RWPE2 (cell line): ENCODE measurements at regions not wholly inside any gene's neighbourhood (a gene's known extent, or its start where the extent isn't known, plus 50 kb on each side); places are given as distances from the start of the nearest gene placed in this dataset.

Experiments used
- ATAC-seq: fragments of 200-7000 bp; cut with Tn5 transposase; 3 replicates; pipeline ENCODE4 v1.9.1; 2021; ENCODE audit warnings: low read depth
- DNase-seq: peaks from one replicate; pipeline ENCODE4 v3.0.0-alpha.2; 2020; ENCODE audit warnings: low spot score
- H3K27ac ChIP-seq: fragments of 450-650 bp; 2 replicates; pipeline ENCODE4 v1.5.1; 2017; ENCODE audit warnings: mild to moderate bottlenecking; ENCODE audit not compliant: poor library complexity, severe bottlenecking
- H3K27me3 ChIP-seq: fragments of 250-450 bp; sonication (Bioruptor Pico); 2 replicates; pipeline ENCODE4 v1.5.1; 2021; ENCODE audit warnings: mild to moderate bottlenecking, moderate library complexity; ENCODE audit not compliant: insufficient read depth, poor library complexity, severe bottlenecking
- H3K36me3 ChIP-seq: fragments of 250-450 bp; sonication (Bioruptor Pico); 2 replicates; pipeline ENCODE4 v1.5.1; 2020; ENCODE audit warnings: low read depth, mild to moderate bottlenecking, moderate library complexity
- H3K4me1 ChIP-seq: fragments of 250-450 bp; sonication (Bioruptor Pico); 2 replicates; pipeline ENCODE4 v1.5.1; 2021; ENCODE audit warnings: mild to moderate bottlenecking, moderate library complexity; ENCODE audit not compliant: insufficient read depth, poor library complexity, severe bottlenecking
- H3K4me3 ChIP-seq: fragments of 250-450 bp; sonication (Bioruptor Pico); 2 replicates; pipeline ENCODE4 v1.5.1; 2021; ENCODE audit warnings: mild to moderate bottlenecking, moderate library complexity; ENCODE audit not compliant: severe bottlenecking
- H3K9me3 ChIP-seq: fragments of 250-450 bp; sonication (Bioruptor Pico); 2 replicates; pipeline ENCODE4 v1.5.1; 2021; ENCODE audit warnings: mild to moderate bottlenecking, moderate library complexity; ENCODE audit not compliant: severe bottlenecking
- CTCF ChIP-seq: fragments of 450-650 bp; IDR thresholded peaks from one replicate; pipeline ENCODE4 v1.5.1; 2017; ENCODE audit warnings: mild to moderate bottlenecking, moderate library complexity; ENCODE audit not compliant: poor library complexity, severe bottlenecking

GRCh38 chr2:122411231-122411630 lies 655.8 kb downstream of the TSN start:
- H3K36me3 ChIP-seq: no peaks in the 10 kb centered on the region
- no peak for ATAC-seq
- no peaks in the 10 kb centered on the region for H3K27me3 ChIP-seq
- H3K27ac ChIP-seq: no peak overlapping the region
- H3K4me3 ChIP-seq: no peak overlapping the region
- no peak for TF ChIP-seq CTCF
- DNase-seq: no peak
- peaks cover 10% of the 10 kb centered on the region for H3K4me1 ChIP-seq
- H3K9me3 ChIP-seq: no peaks in the 10 kb centered on the region

- DNase-seq (no peak), ATAC-seq (no peak)
- TF ChIP-seq CTCF: no peak
- H3K4me1 ChIP-seq: peaks cover 10% of the 10 kb centered on the region
- H3K9me3 ChIP-seq: no peaks in the 10 kb centered on the region
- H3K4me3 ChIP-seq: no peak overlapping the region
- H3K27ac ChIP-seq: no peak overlapping the region
- H3K36me3 ChIP-seq: no peaks in the 10 kb centered on the region
- no peaks in the 10 kb centered on the region for H3K27me3 ChIP-seq
Observed at GRCh38 chr2:122412360-122412759, 656.9 kb downstream of the TSN start.

- no peaks in the 10 kb centered on the region for H3K36me3 ChIP-seq
- TF ChIP-seq CTCF: no peak
Observed at GRCh38 chr2:122414902-122415301, 659.5 kb downstream of the TSN start.

GRCh38 chr2:122417114-122417513 lies 661.7 kb downstream of the TSN start:
- ATAC-seq (no peak), DNase-seq (no peak)
- Histone ChIP-seq H3K36me3 (no peaks in the 10 kb centered on the region), H3K4me1 (peaks cover 10% of the 10 kb centered on the region), H3K27me3 (no peaks in the 10 kb centered on the region), H3K9me3 (no peaks in the 10 kb centered on the region), H3K27ac (no peak overlapping the region), H3K4me3 (no peak overlapping the region)
- no peak for TF ChIP-seq CTCF

More at GRCh38 chr2:122414902-122415301, 659.5 kb downstream of the TSN start:
- H3K4me3 ChIP-seq: no peak overlapping the region
- no peaks in the 10 kb centered on the region for H3K9me3 ChIP-seq
- ATAC-seq (peak; percentile 81), DNase-seq (no peak)
- no peaks in the 10 kb centered on the region for H3K27me3 ChIP-seq
- H3K27ac ChIP-seq: no peak overlapping the region
- H3K4me1 ChIP-seq: peaks cover 10% of the 10 kb centered on the region

- DNase-seq (no peak), ATAC-seq (peak; percentile 42; the same call in 1 of the 3 replicates)
- Histone ChIP-seq H3K4me3 (no peak overlapping the region), H3K36me3 (no peaks in the 10 kb centered on the region), H3K4me1 (no peaks in the 10 kb centered on the region), H3K27ac (no peak overlapping the region), H3K27me3 (no peaks in the 10 kb centered on the region), H3K9me3 (no peaks in the 10 kb centered on the region)
- no peak for TF ChIP-seq CTCF
Observed at GRCh38 chr2:122421775-122422174, 666.3 kb downstream of the TSN start.
